A204.1 (cell line): ENCODE measurements at regions not wholly inside any gene's neighbourhood (a gene's known extent, or its start where the extent isn't known, plus 50 kb on each side); places are given as distances from the start of the nearest gene placed in this dataset.

ENCODE experiments used
- FAIRE-seq: peaks from 2 replicates; lab custom pipeline; 2012; peaks lifted over from hg19 to GRCh38; lab: Jason Lieb, UNC

DNA sequence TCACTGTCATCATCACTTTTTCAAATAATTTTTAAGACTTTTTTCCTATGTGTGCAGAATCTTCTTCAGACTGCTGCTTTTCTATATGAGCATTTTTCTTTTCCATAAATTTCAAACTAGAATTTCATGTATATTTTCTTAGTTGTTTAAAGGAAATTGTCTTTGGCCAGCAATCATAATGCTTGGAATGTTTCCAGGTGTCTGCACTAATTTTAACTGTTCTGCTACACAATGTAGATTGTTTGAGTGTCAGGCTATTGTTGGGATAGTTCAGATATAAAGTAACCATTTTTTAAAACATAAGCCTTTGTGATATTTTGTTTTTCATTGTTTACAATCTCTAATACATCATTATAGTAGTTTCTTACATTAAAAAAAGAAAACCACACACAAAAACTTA is 1418.5 kb downstream of the EFNB2 start:
- FAIRE-seq = no peak

DNA sequence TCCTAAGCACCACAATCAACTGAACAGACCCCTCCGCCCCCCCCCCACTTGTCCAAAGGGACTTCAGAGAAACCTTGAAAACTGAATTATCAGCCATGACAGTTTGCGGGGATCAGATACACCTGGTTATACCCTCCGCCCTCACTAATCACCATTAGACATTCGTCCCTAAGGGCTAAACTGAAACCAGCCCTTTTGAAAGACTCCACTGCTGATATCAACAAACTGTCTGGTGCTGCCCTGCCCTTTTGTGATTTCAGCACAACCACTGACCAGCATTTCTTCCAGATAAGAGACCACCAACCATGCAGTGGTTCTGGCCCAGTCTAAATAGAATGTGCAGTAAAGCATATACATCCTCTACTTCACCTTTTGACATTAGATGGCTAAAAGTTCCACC is 1422.9 kb downstream of the EFNB2 start:
- no peak for FAIRE-seq

DNA sequence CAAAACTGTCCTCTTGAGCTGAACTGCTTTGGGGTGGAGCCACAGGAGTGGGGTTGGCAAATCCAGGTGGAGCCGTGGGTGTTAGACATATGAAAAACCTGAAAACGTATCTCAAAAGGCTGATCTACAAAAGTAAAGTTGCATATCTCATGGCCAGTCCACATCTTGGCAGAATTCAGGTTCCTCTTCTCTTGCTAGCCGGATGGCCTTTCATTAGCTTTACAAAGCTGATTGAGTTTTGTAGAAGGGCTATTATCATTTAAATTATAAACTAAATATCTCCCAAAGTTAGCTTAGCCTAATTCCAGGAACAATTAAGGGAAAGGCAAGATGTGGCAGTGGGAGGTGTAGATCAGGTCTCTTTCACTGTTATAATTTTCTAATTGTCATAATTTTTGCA is 1427.7 kb downstream of the EFNB2 start:
- no peak for FAIRE-seq

DNA sequence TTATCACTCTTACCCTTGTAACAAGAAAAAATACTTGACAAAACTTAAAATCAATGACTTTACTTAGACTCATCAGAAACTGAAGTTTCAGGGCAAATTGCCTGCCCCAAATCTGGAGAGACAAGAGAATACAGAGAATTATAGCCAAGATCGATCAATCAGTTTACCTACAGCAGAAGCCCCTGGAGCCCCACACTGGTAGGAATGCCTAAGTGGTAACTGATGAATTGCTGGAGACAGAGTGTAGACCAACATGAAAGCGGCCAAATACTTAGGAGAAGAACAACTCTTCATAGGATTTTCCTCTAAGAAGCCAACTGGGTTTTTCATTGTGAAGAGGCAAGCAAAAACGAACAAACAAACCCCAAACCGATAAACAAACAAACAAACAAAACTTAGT is 1430.0 kb downstream of the EFNB2 start:
- no peak for FAIRE-seq

DNA sequence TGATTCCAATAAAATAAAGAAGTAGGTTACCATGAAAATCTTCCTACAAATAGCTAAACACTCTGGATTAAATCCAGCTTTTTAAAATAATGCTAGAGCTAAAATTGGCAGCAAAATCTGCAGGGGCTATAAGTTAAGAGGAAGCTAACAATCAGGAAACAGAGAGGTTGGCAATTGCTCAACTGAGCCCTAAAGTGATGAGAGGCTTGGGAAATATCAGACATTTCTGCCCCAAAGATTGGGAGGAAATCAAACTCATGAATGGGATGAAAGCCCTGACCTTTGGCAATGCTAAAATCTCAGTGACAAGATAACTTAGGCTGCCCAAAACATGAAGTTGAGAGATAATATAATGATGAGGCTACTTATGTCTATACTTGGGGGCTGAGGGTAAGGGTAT is 1437.9 kb downstream of the EFNB2 start:
- no peak for FAIRE-seq

DNA sequence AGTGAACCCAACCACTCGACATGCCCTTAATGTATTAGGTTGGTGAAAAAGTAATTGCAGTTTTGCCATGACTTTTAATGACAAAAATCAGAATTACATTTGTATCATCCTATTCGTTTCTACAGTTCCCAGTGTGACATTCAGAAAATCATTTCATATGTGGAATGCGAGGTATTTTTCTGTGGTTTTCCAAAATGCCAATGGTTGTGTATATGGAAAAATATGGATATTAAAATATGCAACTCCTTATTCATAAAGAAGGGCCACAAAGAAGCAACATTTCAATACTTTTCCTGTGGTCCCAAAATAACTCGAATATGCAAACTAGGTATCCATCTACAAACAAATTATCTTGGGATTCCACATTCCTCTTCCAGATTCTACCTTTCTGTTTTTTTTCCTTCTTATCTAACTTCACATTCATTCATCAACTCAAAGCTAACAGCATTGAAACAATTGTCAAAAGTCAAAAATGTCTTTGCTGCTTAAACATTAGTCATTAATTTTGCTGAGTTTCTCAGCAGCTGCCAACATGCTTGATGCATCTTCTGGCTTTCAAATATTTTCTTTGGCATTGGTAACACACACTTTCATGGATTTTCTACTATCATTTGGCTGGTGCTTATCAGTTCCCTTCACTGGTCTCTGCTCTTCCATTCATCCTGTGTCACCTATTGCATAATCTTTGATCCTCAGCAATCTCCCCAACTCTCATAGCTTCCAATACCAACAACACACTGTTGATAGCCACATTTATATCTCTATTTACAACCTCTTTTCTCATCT is 1445.4 kb downstream of the EFNB2 start:
- no peak for FAIRE-seq

DNA sequence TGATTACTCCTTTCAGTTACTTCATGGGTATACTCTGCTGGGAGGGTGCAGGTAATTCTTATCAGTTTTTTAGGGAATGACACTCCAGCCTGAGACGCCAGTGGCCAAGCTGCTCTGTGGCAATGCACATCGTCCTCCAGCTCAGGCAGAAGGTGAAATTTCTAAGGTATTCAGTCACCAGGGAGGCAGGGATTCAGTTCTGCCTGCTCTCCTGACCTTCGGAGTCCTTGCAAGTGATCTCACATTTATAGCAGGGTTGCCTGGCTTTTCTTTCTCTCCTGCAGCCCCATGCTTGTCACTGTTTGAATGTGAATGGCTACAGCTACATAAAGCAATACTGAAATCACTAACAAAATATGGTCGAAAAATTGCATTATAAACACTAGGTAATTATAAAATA is 1447.5 kb downstream of the EFNB2 start:
- no peak for FAIRE-seq

DNA sequence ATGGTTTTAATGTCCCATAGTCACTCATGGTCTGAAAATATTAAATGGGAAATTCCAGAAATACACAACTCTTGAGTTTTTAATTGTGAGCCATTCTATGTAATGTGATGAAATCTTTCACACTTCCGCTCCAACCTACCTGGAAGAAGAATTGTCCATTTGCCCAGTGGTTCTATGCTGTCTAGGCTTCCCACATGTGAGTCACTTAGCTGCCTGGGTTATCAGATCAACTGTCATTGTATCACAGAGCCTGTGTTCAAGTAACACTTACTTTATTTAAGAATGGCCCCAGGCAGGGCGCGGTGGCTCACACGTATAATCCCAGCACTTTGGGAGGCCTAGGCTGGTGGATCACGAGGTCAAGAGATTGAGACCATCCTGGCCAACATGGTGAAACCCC is 1450.5 kb downstream of the EFNB2 start:
- no peak for FAIRE-seq

DNA sequence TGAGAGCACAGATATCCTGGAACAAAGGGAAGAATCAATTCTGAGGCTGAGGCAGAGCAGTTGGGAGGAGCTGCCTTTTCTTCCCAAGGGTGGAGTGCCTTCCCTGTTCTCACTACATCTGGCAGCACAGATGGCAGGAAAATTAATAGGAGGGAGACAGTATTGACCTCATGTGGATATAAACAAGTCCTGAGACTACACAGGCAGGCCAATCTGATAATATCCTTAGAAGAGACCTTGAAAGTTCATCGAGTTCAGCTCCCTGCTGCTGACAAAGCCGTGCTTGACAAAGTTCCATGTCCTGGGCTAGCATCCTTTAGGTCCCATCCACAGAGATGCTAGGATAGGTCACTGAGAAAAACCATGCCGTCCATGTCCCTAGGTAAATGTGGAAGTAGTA is 1451.5 kb downstream of the EFNB2 start:
- no peak for FAIRE-seq

DNA sequence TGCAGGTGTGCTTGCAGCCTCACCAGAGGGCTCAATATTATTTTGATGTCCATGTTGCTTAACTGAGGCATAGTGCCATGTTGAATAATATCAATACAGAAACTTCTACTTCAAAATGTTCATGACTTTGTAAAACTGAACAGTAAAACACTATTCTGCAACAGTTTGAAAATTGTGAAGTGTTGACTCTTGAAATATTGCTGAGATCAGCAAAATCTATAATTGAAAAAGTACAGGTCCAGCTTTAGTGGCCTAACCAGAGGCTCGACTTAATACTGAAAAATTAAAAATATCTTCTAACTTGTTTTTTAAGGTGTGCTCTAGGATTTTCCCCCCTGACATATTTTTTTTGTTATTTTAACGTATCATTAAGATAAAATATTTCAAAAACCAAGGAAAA is 1460.7 kb downstream of the EFNB2 start:
- FAIRE-seq = no peak

DNA sequence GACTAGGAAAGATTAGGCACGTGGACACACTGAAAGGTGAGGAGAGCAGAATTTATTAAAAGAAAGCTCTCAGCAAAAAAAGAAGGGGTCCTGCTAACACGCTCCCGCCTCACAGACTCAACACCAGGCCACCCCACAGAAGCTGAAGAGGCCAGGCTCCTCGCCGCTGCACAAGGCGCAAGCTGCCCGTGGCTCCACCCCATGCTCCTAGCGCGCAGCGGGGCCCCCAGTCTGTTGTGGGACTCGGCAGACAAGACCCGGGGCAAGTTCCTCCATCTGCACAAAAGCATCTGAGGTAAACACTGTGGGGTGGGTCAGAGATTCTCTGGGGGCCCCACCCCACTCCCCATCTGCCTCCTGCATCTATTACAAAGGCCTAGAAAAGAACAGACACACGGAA is 1462.4 kb downstream of the EFNB2 start:
- no peak for FAIRE-seq

DNA sequence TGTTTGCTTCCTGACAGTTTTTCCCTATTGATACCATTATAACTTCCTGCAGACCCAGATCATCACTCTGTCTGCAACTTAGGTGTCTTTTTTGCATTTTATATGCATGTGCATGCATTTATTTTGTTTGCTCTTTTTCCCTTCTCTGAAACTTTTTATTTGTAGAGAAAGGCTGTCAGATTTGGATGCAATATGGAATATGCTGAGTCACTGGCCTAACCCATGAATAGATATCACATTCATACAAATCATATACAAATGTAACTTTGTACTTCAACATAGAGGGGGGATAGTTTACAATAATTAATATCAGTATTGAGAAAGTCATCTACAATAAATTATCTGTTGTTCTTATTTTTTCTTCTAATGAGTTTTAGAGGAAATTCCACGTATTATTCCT is 1465.0 kb downstream of the EFNB2 start:
- no peak for FAIRE-seq

DNA sequence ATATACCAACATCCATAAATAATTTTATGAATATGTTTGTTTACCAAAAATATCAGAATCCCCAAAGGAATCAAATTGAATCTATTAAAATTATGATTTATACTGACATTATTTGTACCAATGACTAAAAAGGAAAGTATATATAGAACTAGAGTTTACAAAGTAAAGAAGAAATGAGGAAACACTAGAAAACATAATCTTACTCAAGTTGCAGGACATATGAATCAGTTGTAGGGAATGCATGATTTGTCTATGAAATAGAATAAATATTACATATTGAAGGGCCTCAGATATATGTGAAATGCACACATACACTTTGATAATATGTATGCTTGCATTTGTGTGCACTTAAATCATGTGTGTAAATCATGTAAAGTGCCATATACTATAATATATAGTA is 1466.4 kb downstream of the EFNB2 start:
- FAIRE-seq = no peak

DNA sequence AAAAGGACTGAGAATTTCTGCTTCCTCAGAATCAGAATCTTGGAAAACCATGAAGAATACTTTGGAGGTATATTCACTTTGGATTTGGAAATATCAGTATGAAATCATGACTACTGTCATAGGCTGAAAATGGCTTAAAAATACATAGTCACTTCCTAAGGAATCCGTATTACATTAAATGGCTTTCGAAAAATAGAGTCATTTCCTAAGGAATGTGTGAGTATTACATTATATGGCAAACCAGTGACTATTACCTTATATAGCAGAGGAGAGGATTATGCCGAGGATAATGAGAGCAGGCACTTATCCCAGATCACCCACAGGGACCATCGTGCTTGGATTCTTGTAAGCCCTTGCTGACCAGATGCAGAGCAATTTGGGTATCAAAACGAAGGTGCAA is 1471.8 kb downstream of the EFNB2 start:
- no peak for FAIRE-seq

DNA sequence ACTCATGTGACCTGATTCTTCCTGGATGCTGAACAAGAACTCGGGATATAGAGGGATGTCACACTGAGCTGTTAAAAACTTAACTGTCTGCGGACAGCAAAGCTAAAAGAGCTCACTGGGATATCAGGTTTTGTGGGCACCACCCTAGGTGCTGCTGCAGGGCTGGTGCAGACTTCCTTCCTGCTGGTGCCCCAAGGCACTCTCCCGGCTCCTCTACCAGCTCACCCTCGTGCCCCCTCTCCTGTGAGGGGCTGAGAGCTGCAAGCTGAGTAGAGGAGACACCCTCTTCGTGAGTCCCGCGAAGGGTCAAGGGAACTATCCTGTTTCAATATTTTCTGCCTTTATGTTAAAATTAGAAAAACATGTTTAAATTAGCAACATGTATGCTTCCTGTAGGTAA is 1475.7 kb downstream of the EFNB2 start:
- no peak for FAIRE-seq

DNA sequence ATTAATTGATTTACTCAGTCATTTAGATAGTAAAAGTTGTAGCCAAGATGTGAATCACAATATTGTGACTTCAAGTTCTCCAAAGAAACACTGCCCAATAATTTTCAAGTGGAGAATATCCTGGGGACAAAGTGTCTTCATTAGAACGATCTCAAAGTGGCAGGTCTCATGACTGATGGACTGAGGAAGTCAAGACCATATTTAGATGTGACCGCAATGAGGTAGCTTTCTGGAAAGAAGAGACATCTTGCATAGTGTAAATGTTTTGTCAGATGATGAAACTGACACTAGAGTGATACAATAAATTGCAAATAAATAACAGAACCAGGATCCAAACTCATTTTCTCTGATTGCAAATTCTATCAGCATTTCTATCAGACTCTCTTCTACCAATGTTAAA is 1476.9 kb downstream of the EFNB2 start:
- no peak for FAIRE-seq

DNA sequence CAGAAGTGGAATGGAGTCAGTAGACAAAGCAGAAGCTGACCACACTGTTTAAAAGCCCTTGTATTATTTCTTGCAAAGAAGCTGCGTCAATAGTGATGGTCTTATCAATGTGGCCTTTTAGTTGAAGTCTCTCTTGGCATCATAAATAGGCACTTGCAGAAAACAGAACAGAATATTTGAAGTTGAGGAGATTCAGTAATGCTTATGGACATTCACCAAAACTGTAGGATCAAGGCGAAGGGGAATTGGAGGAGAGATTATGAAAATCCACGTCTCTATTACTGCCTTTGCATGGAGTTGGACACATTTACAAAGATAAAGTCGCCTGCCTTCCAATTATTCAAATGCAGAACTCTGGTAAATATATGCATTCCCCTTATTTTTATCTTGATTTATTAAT is 1482.8 kb downstream of the EFNB2 start:
- no peak for FAIRE-seq

DNA sequence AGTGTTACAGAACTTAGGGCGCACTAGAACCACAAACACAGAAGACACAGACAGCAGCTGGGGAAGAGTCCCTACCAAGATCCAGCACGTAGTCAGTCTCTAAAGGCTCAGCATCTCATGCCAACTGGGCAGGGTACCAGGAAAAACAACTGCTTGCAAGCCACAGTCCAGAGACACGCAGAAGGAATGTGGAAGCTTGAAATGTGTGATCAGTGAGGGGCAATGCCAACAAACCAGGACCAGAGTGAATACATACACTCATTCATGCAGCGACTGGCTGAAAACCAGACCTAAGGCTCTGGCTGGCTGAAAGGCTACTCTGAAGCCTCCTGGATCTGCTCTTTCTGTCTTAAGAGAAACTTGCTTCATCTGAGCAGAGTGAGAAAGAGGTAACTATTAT is 1484.8 kb downstream of the EFNB2 start:
- FAIRE-seq = no peak

DNA sequence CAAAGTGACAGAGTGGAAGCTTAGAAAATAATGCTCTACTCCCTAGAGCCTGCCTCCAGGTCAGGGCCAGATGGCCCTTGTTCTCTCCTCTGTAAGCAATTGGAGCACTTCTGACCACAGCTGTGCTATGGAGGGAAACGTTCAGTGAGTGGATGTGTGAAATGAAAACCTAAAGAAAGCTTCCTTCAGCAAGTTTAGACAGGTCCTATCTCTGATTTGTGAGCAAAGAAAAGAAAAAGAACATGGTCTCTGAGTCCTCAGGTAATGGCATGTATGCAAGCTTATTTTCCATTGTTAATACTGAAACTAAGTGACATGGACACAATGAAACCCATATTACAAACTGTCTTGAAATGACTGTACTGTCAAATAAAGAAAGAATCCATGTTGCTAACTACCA is 1486.8 kb downstream of the EFNB2 start:
- FAIRE-seq = no peak

DNA sequence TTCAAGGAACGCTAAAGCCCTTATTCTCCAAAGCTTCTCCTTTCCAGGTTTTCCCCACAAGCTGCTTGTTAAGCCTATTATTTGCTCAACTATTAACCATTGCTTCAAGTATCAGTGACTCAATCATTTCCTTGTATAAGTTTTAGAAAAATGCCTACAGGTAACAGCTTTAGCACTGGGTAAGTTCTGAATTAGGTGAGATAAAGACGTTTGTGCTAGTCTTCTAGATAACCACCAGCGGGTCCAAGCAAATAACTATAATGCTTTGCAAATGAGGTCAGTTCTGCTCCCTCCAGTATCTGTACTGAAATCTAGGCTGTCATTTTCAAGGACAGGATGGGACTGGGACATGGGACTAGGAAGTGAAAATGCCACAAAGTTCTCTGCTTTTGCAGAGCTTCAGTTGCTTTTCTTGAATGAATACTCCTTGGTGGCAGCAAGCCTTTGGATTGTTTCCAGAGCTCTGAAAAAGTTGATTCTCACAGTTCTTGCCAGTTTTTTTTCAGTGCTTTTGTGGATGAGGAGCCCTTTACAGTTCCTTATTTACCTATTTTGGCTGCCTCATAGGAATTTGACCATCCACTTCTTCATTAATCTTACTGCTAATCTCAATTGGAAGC is 1487.7 kb downstream of the EFNB2 start:
- no peak for FAIRE-seq

DNA sequence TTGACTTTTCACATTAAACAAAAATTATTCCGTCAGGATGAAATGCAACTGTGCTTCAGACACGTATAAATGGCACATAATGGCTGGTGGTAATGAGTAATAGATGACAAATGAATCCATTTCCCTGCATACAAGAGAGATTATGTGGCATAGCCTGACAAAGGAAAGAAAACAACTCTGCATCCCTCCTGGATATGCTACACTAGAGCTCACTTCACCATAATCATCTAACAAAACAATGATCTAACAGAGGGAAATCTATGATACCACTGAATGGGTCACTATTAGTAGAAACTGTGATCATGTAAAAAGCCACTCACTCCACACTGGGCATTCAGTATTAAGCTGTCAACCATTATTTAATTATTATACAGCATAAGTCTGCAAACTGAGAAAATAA is 1498.4 kb downstream of the EFNB2 start:
- no peak for FAIRE-seq

DNA sequence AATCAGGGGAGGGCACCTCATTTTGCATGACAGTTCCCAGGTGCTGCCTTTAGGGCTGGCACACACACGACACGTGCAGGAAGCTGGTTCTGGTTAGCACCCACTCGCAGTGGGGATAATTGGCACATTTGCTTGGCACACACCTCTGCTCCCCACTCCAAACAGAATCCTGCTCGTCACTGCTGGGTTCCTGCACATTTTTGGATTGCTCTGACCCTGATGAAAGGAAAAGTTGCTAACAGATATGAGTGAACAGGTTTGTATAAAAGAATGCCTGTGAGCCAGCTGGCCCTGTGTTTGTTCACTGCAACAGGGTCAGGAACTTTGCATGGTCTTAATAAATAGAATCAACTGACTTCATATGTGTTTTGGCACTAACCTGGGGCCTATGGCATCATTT is 1500.4 kb downstream of the EFNB2 start:
- FAIRE-seq = no peak

DNA sequence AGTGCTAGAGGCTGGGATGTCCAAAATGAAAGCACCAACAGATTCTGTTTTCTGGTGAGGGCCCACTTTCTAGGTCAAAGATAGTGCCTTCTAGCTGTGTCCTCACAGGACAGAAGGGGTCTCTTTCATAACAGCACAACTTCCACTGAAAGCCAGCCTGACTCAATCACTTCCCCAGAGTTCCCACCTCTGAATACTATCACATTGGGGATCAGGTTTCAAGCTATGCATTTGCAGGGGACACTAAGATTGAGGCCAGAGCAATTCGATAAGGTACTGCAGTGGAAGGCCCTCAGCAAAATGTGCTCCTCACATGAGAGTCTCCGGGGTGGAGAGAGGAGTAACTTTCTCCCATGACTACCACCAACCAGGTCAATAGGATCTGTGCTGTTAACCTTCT is 1501.5 kb downstream of the EFNB2 start:
- no peak for FAIRE-seq

DNA sequence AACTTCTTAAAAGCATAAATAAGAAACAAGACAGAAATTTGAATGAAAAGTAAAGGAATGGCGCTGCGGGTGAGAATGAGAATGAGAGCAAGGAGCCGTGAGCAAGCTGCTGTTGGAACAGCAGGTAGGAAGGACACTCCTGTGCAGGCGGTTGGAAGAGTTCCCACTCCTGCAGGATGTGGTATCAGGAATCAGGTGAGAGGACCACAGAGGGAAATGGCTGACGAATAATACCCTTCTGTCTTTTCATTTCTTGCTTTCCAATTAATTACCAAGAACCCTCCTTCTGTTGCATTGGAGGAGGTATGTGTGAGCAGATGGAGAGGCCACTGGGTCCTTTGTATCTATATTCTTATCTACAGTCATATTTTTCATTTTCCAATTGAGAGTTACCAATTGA is 1504.2 kb downstream of the EFNB2 start:
- no peak for FAIRE-seq
